ENCODE measurements at regions not wholly inside any gene's neighbourhood (a gene's known extent, or its start where the extent isn't known, plus 50 kb on each side); places are given as distances from the start of the nearest gene placed in this dataset.

DNA sequence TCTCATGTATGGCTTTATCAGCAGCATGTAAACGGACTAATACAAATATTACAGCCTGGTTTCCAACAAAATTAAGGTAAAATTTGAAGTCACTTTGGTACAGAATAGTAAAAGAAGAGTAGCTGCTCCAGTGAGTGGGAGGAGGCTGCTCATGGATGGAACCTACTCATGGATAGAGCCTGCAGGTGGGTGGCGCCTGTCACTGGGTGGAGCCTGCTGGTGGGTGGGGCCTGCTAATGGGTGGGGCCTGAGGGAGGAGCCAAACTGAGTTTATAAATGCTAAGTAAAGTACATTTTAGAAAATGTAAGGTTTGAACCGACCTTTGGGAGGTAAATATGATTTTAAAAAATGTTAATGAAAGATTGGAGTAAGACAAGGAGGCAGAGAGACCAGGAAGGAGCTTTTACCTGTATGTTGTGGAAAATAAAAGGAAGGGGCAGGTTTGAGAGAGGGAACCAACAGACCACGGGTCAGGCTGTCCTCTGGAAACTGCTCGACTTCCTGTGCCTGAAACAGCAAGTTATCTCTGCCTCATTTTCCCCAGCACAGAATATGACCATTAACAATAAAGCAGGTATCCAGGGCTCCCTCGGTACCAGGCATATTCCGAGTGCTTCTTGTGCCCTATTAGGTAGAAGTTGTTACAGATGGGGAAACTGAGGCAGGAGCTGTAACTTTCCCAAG is 55.9 kb upstream of the SEL1L start:
- TF ChIP-seq, protein P1, sequence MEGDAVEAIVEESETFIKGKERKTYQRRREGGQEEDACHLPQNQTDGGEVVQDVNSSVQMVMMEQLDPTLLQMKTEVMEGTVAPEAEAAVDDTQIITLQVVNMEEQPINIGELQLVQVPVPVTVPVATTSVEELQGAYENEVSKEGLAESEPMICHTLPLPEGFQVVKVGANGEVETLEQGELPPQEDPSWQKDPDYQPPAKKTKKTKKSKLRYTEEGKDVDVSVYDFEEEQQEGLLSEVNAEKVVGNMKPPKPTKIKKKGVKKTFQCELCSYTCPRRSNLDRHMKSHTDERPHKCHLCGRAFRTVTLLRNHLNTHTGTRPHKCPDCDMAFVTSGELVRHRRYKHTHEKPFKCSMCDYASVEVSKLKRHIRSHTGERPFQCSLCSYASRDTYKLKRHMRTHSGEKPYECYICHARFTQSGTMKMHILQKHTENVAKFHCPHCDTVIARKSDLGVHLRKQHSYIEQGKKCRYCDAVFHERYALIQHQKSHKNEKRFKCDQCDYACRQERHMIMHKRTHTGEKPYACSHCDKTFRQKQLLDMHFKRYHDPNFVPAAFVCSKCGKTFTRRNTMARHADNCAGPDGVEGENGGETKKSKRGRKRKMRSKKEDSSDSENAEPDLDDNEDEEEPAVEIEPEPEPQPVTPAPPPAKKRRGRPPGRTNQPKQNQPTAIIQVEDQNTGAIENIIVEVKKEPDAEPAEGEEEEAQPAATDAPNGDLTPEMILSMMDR (conservative IDR thresholded peaks at IDR 0.05; ENCODE audit: low read length): no peak
- no peak for TF ChIP-seq EZH2phosphoT487 (IDR thresholded peaks at IDR 0.05; ENCODE audit: borderline replicate concordance, low read depth, low read length)

Data from OCI-LY7 (cell line).